Prostate gland (tissue), 2 donors: ENCODE measurements at regions not wholly inside any gene's neighbourhood (a gene's known extent, or its start where the extent isn't known, plus 50 kb on each side); places are given as distances from the start of the nearest gene placed in this dataset.

Experiments
- DNase-seq: peaks from one replicate; pipeline ENCODE4 v3.0.0-alpha.2; 2019; ENCODE audit warnings: low spot score
- H3K27ac ChIP-seq, 2 donors: fragments of 200-600 bp; sonication (generic); 2 replicates each; pipeline ENCODE4 v1.5.1; 2017 to 2019
- H3K27me3 ChIP-seq: fragments of 200-600 bp; sonication (generic); replicated peaks from 2 replicates; pipeline ENCODE4 v1.5.1; 2019; ENCODE audit not compliant: insufficient read depth
- H3K36me3 ChIP-seq, 2 donors: fragments of 200-600 bp; sonication (generic); 1 replicate in 1 of 2; 2 replicates in 1 of 2; pipeline versions ENCODE4 v1.5.1 to v1.8.1; 2017 to 2019
- H3K4me1 ChIP-seq: fragments of 200-600 bp; sonication (generic); replicated peaks from 2 replicates; pipeline ENCODE4 v1.5.1; 2019
- H3K4me3 ChIP-seq, 2 donors: fragments of 200-600 bp; sonication (generic); 2 replicates each; pipeline ENCODE4 v1.5.1; 2017 to 2019
- H3K9me3 ChIP-seq: fragments of 200-600 bp; sonication (generic); 2 replicates; pipeline ENCODE4 v1.5.1; 2017
- CTCF ChIP-seq, 4 experiments: fragments of 200-600 bp in 2 of 4; fragments of 450-650 bp in 2 of 4; sonication (generic) in 2 of 4; IDR thresholded peaks; 1 replicate in 3 of 4; 2 replicates in 1 of 4; pipeline ENCODE4 v1.5.1; 2016 to 2019; ENCODE audit warnings: antibody characterized with exemption in 4 of 4, mild to moderate bottlenecking in 2 of 4, moderate library complexity in 2 of 4
- POLR2A ChIP-seq: fragments of 450-650 bp; IDR thresholded peaks from one replicate; pipeline ENCODE4 v1.6.1; 2016; ENCODE audit warnings: antibody characterized with exemption, mild to moderate bottlenecking
- POLR2AphosphoS5 ChIP-seq: sonication (generic); formaldehyde crosslinking; IDR thresholded peaks from one replicate; pipeline ENCODE4 v1.6.1; 2017; ENCODE audit warnings: antibody characterized with exemption
- WGBS: methylation state at CpG from one replicate; pipeline ENCODE4 v1.1.5; 2018; 5-methylcytosine and 5-hydroxymethylcytosine counted together
- intact Hi-C: fragments of 100-400 bp; cut with DNase I; formaldehyde crosslinking; loops from one replicate; pipeline ENCODE4 v1.14.2; 2022

- DNase-seq, result no peak
- intact Hi-C loops, result no loop called here
- no peak for TF ChIP-seq POLR2AphosphoS5
- TF ChIP-seq POLR2A, result no peak
- no peak for TF ChIP-seq CTCF (IDR thresholded peaks at IDR 0.05)
- no peak overlapping the region for H3K4me3 ChIP-seq
- H3K36me3 ChIP-seq, result no peaks in the 10 kb centered on the region
- no peaks in the 10 kb centered on the region for H3K27me3 ChIP-seq
- no peak overlapping the region for H3K27ac ChIP-seq
- no peaks in the 10 kb centered on the region for H3K9me3 ChIP-seq
- 40% methylated on average over 4 of the region's 4 CpGs for WGBS
- H3K4me1 ChIP-seq, result no peaks in the 10 kb centered on the region
These were observed 396.0 kb upstream of the DAB1 start for GRCh38 chr1:57819893-57820292.

GRCh38 chr1:57803586-57803985 is 379.7 kb upstream of the DAB1 start:
- H3K4me3 ChIP-seq, result no peak overlapping the region
- H3K4me1 ChIP-seq, result no peaks in the 10 kb centered on the region
- WGBS, result 94% methylated on average over 3 of the region's 3 CpGs
- no peak overlapping the region for H3K27ac ChIP-seq
- no peaks in the 10 kb centered on the region for H3K27me3 ChIP-seq
- TF ChIP-seq POLR2AphosphoS5 (no peak), CTCF (IDR thresholded peaks at IDR 0.05) (no peak), POLR2A (no peak)
- H3K9me3 ChIP-seq, result no peaks in the 10 kb centered on the region
- intact Hi-C loops, result no loop called here
- H3K36me3 ChIP-seq, result no peaks in the 10 kb centered on the region
- DNase-seq, result no peak

- H3K4me3 ChIP-seq, result no peak overlapping the region
- no peaks in the 10 kb centered on the region for H3K27me3 ChIP-seq
- no peak for DNase-seq
- H3K4me1 ChIP-seq, result no peaks in the 10 kb centered on the region
- no peaks in the 10 kb centered on the region for H3K9me3 ChIP-seq
- WGBS, result 89% methylated on average over 3 of the region's 3 CpGs
- intact Hi-C loops, result no loop called here
- no peak overlapping the region for H3K27ac ChIP-seq
- TF ChIP-seq CTCF (IDR thresholded peaks at IDR 0.05) (no peak), POLR2A (no peak), POLR2AphosphoS5 (no peak)
- no peaks in the 10 kb centered on the region for H3K36me3 ChIP-seq
These were observed 376.5 kb upstream of the DAB1 start for GRCh38 chr1:57800376-57800775.

- Histone ChIP-seq H3K9me3 (no peaks in the 10 kb centered on the region), H3K36me3 (no peaks in the 10 kb centered on the region), H3K27me3 (no peaks in the 10 kb centered on the region), H3K4me3 (no peak overlapping the region), H3K4me1 (no peaks in the 10 kb centered on the region), H3K27ac (no peak overlapping the region)
- DNase-seq, result no peak
- 75% methylated on average over 4 of the region's 4 CpGs for WGBS
- intact Hi-C loops, result no loop called here
- no peak for TF ChIP-seq POLR2A
- no peak for TF ChIP-seq CTCF (IDR thresholded peaks at IDR 0.05)
- no peak for TF ChIP-seq POLR2AphosphoS5
These were observed 375.7 kb upstream of the DAB1 start for GRCh38 chr1:57799490-57800115.

GRCh38 chr1:57798543-57798942 is 374.7 kb upstream of the DAB1 start:
- Histone ChIP-seq H3K4me1 (no peaks in the 10 kb centered on the region), H3K9me3 (no peaks in the 10 kb centered on the region), H3K36me3 (no peaks in the 10 kb centered on the region), H3K27me3 (no peaks in the 10 kb centered on the region), H3K4me3 (no peak overlapping the region), H3K27ac (no peak overlapping the region)
- TF ChIP-seq POLR2AphosphoS5 (no peak), POLR2A (no peak), CTCF (IDR thresholded peaks at IDR 0.05) (no peak)
- WGBS, result 76% methylated on average over 1 of the region's 1 CpG
- DNase-seq, result no peak
- intact Hi-C loops, result no loop called here
